ENCODE measurements at regions not wholly inside any gene's neighbourhood (a gene's known extent, or its start where the extent isn't known, plus 50 kb on each side); places are given as distances from the start of the nearest gene placed in this dataset.

- ATAC-seq (no peak), DNase-seq (no peak)
- no peaks in the 10 kb centered on the region for H3K9me3 ChIP-seq
- intact Hi-C loops (cut with DNase I): no loop called here
- H3K27me3 ChIP-seq: no peaks in the 10 kb centered on the region
- no peak for TF ChIP-seq CTCF (IDR thresholded peaks at IDR 0.05)
- peaks cover 0 to 4% of the 10 kb centered on the region in 2 donors for H3K4me1 ChIP-seq
- no peak overlapping the region for H3K27ac ChIP-seq
- no peak overlapping the region for H3K4me3 ChIP-seq
- no peaks in the 10 kb centered on the region for H3K36me3 ChIP-seq
Measured at GRCh38 chr5:74951865-74952264, 85.7 kb upstream of the FAM169A start.

- DNase-seq: no peak
- intact Hi-C loops (cut with DNase I): no loop called here
- Histone ChIP-seq H3K27ac (no peak overlapping the region), H3K36me3 (no peaks in the 10 kb centered on the region), H3K9me3 (no peaks in the 10 kb centered on the region), H3K4me3 (no peak overlapping the region), H3K27me3 (no peaks in the 10 kb centered on the region), H3K4me1 (peaks cover 0 to 4% of the 10 kb centered on the region in 2 donors)
- TF ChIP-seq CTCF (IDR thresholded peaks at IDR 0.05): no peak
- ATAC-seq: no peak
Measured at GRCh38 chr5:74950836-74951515, 84.8 kb upstream of the FAM169A start.

- no peak for TF ChIP-seq CTCF (IDR thresholded peaks at IDR 0.05)
- DNase-seq (no peak), ATAC-seq (no peak)
- peaks cover 0 to 4% of the 10 kb centered on the region in 2 donors for H3K4me1 ChIP-seq
- intact Hi-C loops (cut with DNase I): no loop called here
- H3K9me3 ChIP-seq: no peaks in the 10 kb centered on the region
- H3K27ac ChIP-seq: no peak overlapping the region
- no peaks in the 10 kb centered on the region for H3K27me3 ChIP-seq
- H3K4me3 ChIP-seq: no peak overlapping the region
- H3K36me3 ChIP-seq: no peaks in the 10 kb centered on the region
Measured at GRCh38 chr5:74949976-74950375, 83.8 kb upstream of the FAM169A start.

GRCh38 chr5:74948031-74948546 is 81.9 kb upstream of the FAM169A start:
- Histone ChIP-seq H3K27me3 (no peaks in the 10 kb centered on the region), H3K4me3 (no peak overlapping the region), H3K4me1 (no peaks in the 10 kb centered on the region), H3K36me3 (no peaks in the 10 kb centered on the region), H3K9me3 (no peaks in the 10 kb centered on the region), H3K27ac (no peak overlapping the region)
- intact Hi-C loops (cut with DNase I): no loop called here
- ATAC-seq (peak; percentile 23), DNase-seq (no peak)
- no peak for TF ChIP-seq CTCF (IDR thresholded peaks at IDR 0.05)

GRCh38 chr5:74946471-74946870 is 80.3 kb upstream of the FAM169A start:
- no peak for TF ChIP-seq CTCF (IDR thresholded peaks at IDR 0.05)
- Histone ChIP-seq H3K4me1 (no peaks in the 10 kb centered on the region), H3K27me3 (no peaks in the 10 kb centered on the region), H3K4me3 (no peak overlapping the region), H3K27ac (no peak overlapping the region), H3K36me3 (no peaks in the 10 kb centered on the region), H3K9me3 (no peaks in the 10 kb centered on the region)
- intact Hi-C loops (cut with DNase I): no loop called here
- ATAC-seq (no peak), DNase-seq (no peak)
